ENCODE measurements at regions not wholly inside any gene's neighbourhood (a gene's known extent, or its start where the extent isn't known, plus 50 kb on each side); places are given as distances from the start of the nearest gene placed in this dataset.
A peak's percentile ranks its signal among the peaks of the same experiment; 100 is the strongest.

- Histone ChIP-seq H4K91ac (ENCODE audit: low read depth, low read length) (no peak overlapping the region), H2BK5ac (ENCODE audit: low read depth, low read length, poor library complexity) (no peak overlapping the region), H3K4me2 (ENCODE audit: low read length) (no peak overlapping the region), H3K9me3 (ENCODE audit: insufficient read depth, low read depth, low read length) (no peaks in the 10 kb centered on the region), H3K9ac (ENCODE audit: low read length) (no peak overlapping the region), H3K23ac (ENCODE audit: low read length) (no peak overlapping the region), H3K36me3 (ENCODE audit: control insufficient read depth in 1 of 2, insufficient read depth in 2 of 2, low read length in 2 of 2) (no peaks in the 10 kb centered on the region), H3K27ac (ENCODE audit: low read depth, low read length) (no peak overlapping the region), H2BK120ac (ENCODE audit: insufficient read depth, low read length, poor library complexity) (no peak overlapping the region), H4K12ac (ENCODE audit: low read depth, low read length) (no peak overlapping the region), H3K14ac (ENCODE audit: low read length) (no peak overlapping the region), H3K79me1 (ENCODE audit: low read length) (no peaks in the 10 kb centered on the region), H2AFZ (ENCODE audit: insufficient read depth, low read length, poor library complexity) (no peak overlapping the region), H3K4me3 (ENCODE audit: low read depth, low read length) (no peak overlapping the region), H3K18ac (ENCODE audit: low read length) (no peak overlapping the region), H2AK5ac (ENCODE audit: low read length) (no peak overlapping the region), H3K79me2 (ENCODE audit: control insufficient read depth, insufficient read depth, low read length, poor library complexity) (no peaks in the 10 kb centered on the region), H3K27me3 (ENCODE audit: insufficient read depth, low read length) (no peaks in the 10 kb centered on the region), H3K4me1 (ENCODE audit: control insufficient read depth in 1 of 2, insufficient read depth in 2 of 2, low read length in 2 of 2) (no peaks in the 10 kb centered on the region), H4K8ac (ENCODE audit: low read depth, low read length) (no peak overlapping the region), H3K4ac (ENCODE audit: low read depth, low read length) (no peak overlapping the region), H2BK12ac (ENCODE audit: low read length) (no peak overlapping the region)
- no peak for DNase-seq
- WGBS (ENCODE audit: extremely low coverage, insufficient coverage, insufficient read length) = no CpG with 5 or more reads among the region's 2 CpGs
Observed at GRCh38 chr9:108688676-108689075, 167.1 kb downstream of the ACTL7B start.

GRCh38 chr9:108688051-108688450, 167.7 kb downstream of the ACTL7B start:
- Histone ChIP-seq H2BK12ac (ENCODE audit: low read length) (no peak overlapping the region), H3K79me2 (ENCODE audit: control insufficient read depth, insufficient read depth, low read length, poor library complexity) (no peaks in the 10 kb centered on the region), H3K9me3 (ENCODE audit: insufficient read depth, low read depth, low read length) (no peaks in the 10 kb centered on the region), H3K4me2 (ENCODE audit: low read length) (no peak overlapping the region), H3K4ac (ENCODE audit: low read depth, low read length) (no peak overlapping the region), H3K23ac (ENCODE audit: low read length) (no peak overlapping the region), H3K4me1 (ENCODE audit: control insufficient read depth in 1 of 2, insufficient read depth in 2 of 2, low read length in 2 of 2) (no peaks in the 10 kb centered on the region), H2AFZ (ENCODE audit: insufficient read depth, low read length, poor library complexity) (no peak overlapping the region), H2AK5ac (ENCODE audit: low read length) (no peak overlapping the region), H3K27ac (ENCODE audit: low read depth, low read length) (no peak overlapping the region), H3K36me3 (ENCODE audit: control insufficient read depth in 1 of 2, insufficient read depth in 2 of 2, low read length in 2 of 2) (no peaks in the 10 kb centered on the region), H2BK5ac (ENCODE audit: low read depth, low read length, poor library complexity) (no peak overlapping the region), H3K14ac (ENCODE audit: low read length) (no peak overlapping the region), H2BK120ac (ENCODE audit: insufficient read depth, low read length, poor library complexity) (no peak overlapping the region), H4K8ac (ENCODE audit: low read depth, low read length) (no peak overlapping the region), H3K79me1 (ENCODE audit: low read length) (no peaks in the 10 kb centered on the region), H3K27me3 (ENCODE audit: insufficient read depth, low read length) (no peaks in the 10 kb centered on the region), H4K91ac (ENCODE audit: low read depth, low read length) (no peak overlapping the region), H3K9ac (ENCODE audit: low read length) (no peak overlapping the region), H4K12ac (ENCODE audit: low read depth, low read length) (no peak overlapping the region), H3K4me3 (ENCODE audit: low read depth, low read length) (no peak overlapping the region), H3K18ac (ENCODE audit: low read length) (no peak overlapping the region)
- no CpG with 5 or more reads among the region's 3 CpGs for WGBS (ENCODE audit: extremely low coverage, insufficient coverage, insufficient read length)
- DNase-seq = peak; percentile 40 to 64

- Histone ChIP-seq H4K91ac (ENCODE audit: low read depth, low read length) (no peak overlapping the region), H3K79me2 (ENCODE audit: control insufficient read depth, insufficient read depth, low read length, poor library complexity) (no peaks in the 10 kb centered on the region), H3K4me1 (ENCODE audit: control insufficient read depth in 1 of 2, insufficient read depth in 2 of 2, low read length in 2 of 2) (peaks cover 0 to 2% of the 10 kb centered on the region in 2 experiments), H2AFZ (ENCODE audit: insufficient read depth, low read length, poor library complexity) (no peak overlapping the region), H3K4ac (ENCODE audit: low read depth, low read length) (no peak overlapping the region), H3K23ac (ENCODE audit: low read length) (no peak overlapping the region), H2BK12ac (ENCODE audit: low read length) (no peak overlapping the region), H3K27me3 (ENCODE audit: insufficient read depth, low read length) (no peaks in the 10 kb centered on the region), H2BK120ac (ENCODE audit: insufficient read depth, low read length, poor library complexity) (no peak overlapping the region), H4K8ac (ENCODE audit: low read depth, low read length) (no peak overlapping the region), H3K36me3 (ENCODE audit: control insufficient read depth in 1 of 2, insufficient read depth in 2 of 2, low read length in 2 of 2) (no peaks in the 10 kb centered on the region), H3K9ac (ENCODE audit: low read length) (no peak overlapping the region), H3K4me3 (ENCODE audit: low read depth, low read length) (no peak overlapping the region), H3K27ac (ENCODE audit: low read depth, low read length) (no peak overlapping the region), H2AK5ac (ENCODE audit: low read length) (no peak overlapping the region), H4K12ac (ENCODE audit: low read depth, low read length) (no peak overlapping the region), H3K4me2 (ENCODE audit: low read length) (no peak overlapping the region), H3K9me3 (ENCODE audit: insufficient read depth, low read depth, low read length) (no peaks in the 10 kb centered on the region), H3K14ac (ENCODE audit: low read length) (no peak overlapping the region), H3K79me1 (ENCODE audit: low read length) (no peaks in the 10 kb centered on the region), H2BK5ac (ENCODE audit: low read depth, low read length, poor library complexity) (no peak overlapping the region), H3K18ac (ENCODE audit: low read length) (no peak overlapping the region)
- WGBS (ENCODE audit: extremely low coverage, insufficient coverage, insufficient read length) = no CpG with 5 or more reads among the region's 8 CpGs
- peak; percentile 91 to 96 for DNase-seq
Observed at GRCh38 chr9:108687006-108687987, 168.5 kb downstream of the ACTL7B start.

- no peak overlapping the region for H3K4ac ChIP-seq (ENCODE audit: low read depth, low read length)
- H4K8ac ChIP-seq (ENCODE audit: low read depth, low read length) = no peak overlapping the region
- H3K23ac ChIP-seq (ENCODE audit: low read length) = no peak overlapping the region
- no CpG with 5 or more reads among the region's 4 CpGs for WGBS (ENCODE audit: extremely low coverage, insufficient coverage, insufficient read length)
- no peak overlapping the region for H2BK12ac ChIP-seq (ENCODE audit: low read length)
- H4K91ac ChIP-seq (ENCODE audit: low read depth, low read length) = no peak overlapping the region
- H2AK5ac ChIP-seq (ENCODE audit: low read length) = no peak overlapping the region
- no peak overlapping the region for H2AFZ ChIP-seq (ENCODE audit: insufficient read depth, low read length, poor library complexity)
- H2BK120ac ChIP-seq (ENCODE audit: insufficient read depth, low read length, poor library complexity) = no peak overlapping the region
- no peak overlapping the region for H3K14ac ChIP-seq (ENCODE audit: low read length)
- H3K27ac ChIP-seq (ENCODE audit: low read depth, low read length) = no peak overlapping the region
- no peak overlapping the region for H2BK5ac ChIP-seq (ENCODE audit: low read depth, low read length, poor library complexity)
- no peak overlapping the region for H3K9ac ChIP-seq (ENCODE audit: low read length)
- no peak overlapping the region for H3K4me2 ChIP-seq (ENCODE audit: low read length)
- no peak overlapping the region for H3K4me3 ChIP-seq (ENCODE audit: low read depth, low read length)
- H3K79me2 ChIP-seq (ENCODE audit: control insufficient read depth, insufficient read depth, low read length, poor library complexity) = no peaks in the 10 kb centered on the region
- peaks cover 0 to 2% of the 10 kb centered on the region in 2 experiments for H3K4me1 ChIP-seq (ENCODE audit: control insufficient read depth in 1 of 2, insufficient read depth in 2 of 2, low read length in 2 of 2)
- no peak for DNase-seq
- H3K9me3 ChIP-seq (ENCODE audit: insufficient read depth, low read depth, low read length) = no peaks in the 10 kb centered on the region
- H3K18ac ChIP-seq (ENCODE audit: low read length) = no peak overlapping the region
- no peak overlapping the region for H4K12ac ChIP-seq (ENCODE audit: low read depth, low read length)
- H3K36me3 ChIP-seq (ENCODE audit: control insufficient read depth in 1 of 2, insufficient read depth in 2 of 2, low read length in 2 of 2) = no peaks in the 10 kb centered on the region
- H3K79me1 ChIP-seq (ENCODE audit: low read length) = no peaks in the 10 kb centered on the region
- H3K27me3 ChIP-seq (ENCODE audit: insufficient read depth, low read length) = no peaks in the 10 kb centered on the region
Observed at GRCh38 chr9:108684288-108685025, 171.3 kb downstream of the ACTL7B start.
